Vagina (tissue), 2 donors: ENCODE measurements at regions not wholly inside any gene's neighbourhood (a gene's known extent, or its start where the extent isn't known, plus 50 kb on each side); places are given as distances from the start of the nearest gene placed in this dataset.

Source experiments
- DNase-seq, 2 donors: peaks; one replicate each; pipeline ENCODE4 v3.0.0-alpha.2; 2017; ENCODE audit errors: extremely low spot score in 2 of 2
- H3K27ac ChIP-seq: fragments of 200-600 bp; sonication (generic); one replicate; pipeline ENCODE4 v1.5.1; 2019
- H3K27me3 ChIP-seq: fragments of 200-600 bp; sonication (generic); one replicate; pipeline ENCODE4 v1.5.1; 2019
- H3K36me3 ChIP-seq, 2 donors: fragments of 200-600 bp; sonication (generic); one replicate each; pipeline ENCODE4 v1.5.1; 2017 to 2019
- H3K4me1 ChIP-seq: fragments of 200-600 bp; sonication (generic); one replicate; pipeline ENCODE4 v1.5.1; 2019
- H3K4me3 ChIP-seq, 2 donors: fragments of 200-600 bp; sonication (generic); 1 replicate in 1 of 2; 2 replicates in 1 of 2; pipeline ENCODE4 v1.5.1; 2016 to 2019
- H3K9me3 ChIP-seq: fragments of 200-600 bp; sonication (generic); one replicate; pipeline ENCODE4 v1.5.1; 2019
- POLR2A ChIP-seq, 2 donors: fragments of 450-650 bp; IDR thresholded peaks; one replicate each; pipeline ENCODE4 v1.6.1; 2017; ENCODE audit warnings: antibody characterized with exemption in 2 of 2, mild to moderate bottlenecking in 2 of 2, moderate library complexity in 2 of 2
- POLR2AphosphoS5 ChIP-seq, 2 donors: sonication (generic); formaldehyde crosslinking; IDR thresholded peaks; one replicate each; pipeline ENCODE4 v1.9.0; 2017; ENCODE audit warnings: antibody characterized with exemption in 2 of 2, mild to moderate bottlenecking in 2 of 2, low read depth in 1 of 2; ENCODE audit not compliant: insufficient read depth in 1 of 2
- intact Hi-C: fragments of 100-400 bp; cut with DNase I; formaldehyde crosslinking; loops from one replicate; pipeline ENCODE4 v1.15.1; 2023
- TF ChIP-seq, protein P1 (sequence below), 3 experiments: fragments of 450-650 bp in 2 of 3; fragments of 200-600 bp in 1 of 3; sonication (generic) in 1 of 3; IDR thresholded peaks; one replicate each; pipeline ENCODE4 v1.5.1; 2017 to 2019; ENCODE audit warnings: antibody characterized with exemption in 3 of 3, mild to moderate bottlenecking in 2 of 3, moderate library complexity in 2 of 3

DNA sequence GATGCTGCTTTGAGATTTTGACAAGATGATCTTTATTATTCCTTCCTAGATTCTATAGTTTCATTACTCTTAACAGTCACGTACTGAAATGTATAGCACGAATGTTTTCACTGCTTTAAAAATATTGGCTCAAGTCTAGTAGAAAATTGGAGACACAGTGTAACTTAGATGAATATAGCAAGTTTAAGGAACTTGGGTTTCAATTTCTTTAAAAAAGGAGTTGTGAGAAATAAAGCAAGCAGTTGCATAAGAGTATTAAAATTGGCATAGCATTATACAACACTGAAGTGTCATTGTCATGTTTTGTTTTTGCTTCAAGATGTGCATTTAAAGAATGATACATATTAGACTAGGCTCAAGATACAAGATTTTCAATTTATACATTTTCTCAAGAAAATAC is 624.8 kb upstream of the NOVA1 start:
- intact Hi-C loops, result no loop called here
- Histone ChIP-seq H3K9me3 (no peaks in the 10 kb centered on the region), H3K4me3 (no peak overlapping the region), H3K4me1 (no peaks in the 10 kb centered on the region), H3K36me3 (no peaks in the 10 kb centered on the region), H3K27ac (no peak overlapping the region), H3K27me3 (no peaks in the 10 kb centered on the region)
- TF ChIP-seq POLR2AphosphoS5 (IDR thresholded peaks at IDR 0.05; ENCODE audit: insufficient read depth in 1 of 2, low read depth in 1 of 2), result no peak
- TF ChIP-seq, protein P1, sequence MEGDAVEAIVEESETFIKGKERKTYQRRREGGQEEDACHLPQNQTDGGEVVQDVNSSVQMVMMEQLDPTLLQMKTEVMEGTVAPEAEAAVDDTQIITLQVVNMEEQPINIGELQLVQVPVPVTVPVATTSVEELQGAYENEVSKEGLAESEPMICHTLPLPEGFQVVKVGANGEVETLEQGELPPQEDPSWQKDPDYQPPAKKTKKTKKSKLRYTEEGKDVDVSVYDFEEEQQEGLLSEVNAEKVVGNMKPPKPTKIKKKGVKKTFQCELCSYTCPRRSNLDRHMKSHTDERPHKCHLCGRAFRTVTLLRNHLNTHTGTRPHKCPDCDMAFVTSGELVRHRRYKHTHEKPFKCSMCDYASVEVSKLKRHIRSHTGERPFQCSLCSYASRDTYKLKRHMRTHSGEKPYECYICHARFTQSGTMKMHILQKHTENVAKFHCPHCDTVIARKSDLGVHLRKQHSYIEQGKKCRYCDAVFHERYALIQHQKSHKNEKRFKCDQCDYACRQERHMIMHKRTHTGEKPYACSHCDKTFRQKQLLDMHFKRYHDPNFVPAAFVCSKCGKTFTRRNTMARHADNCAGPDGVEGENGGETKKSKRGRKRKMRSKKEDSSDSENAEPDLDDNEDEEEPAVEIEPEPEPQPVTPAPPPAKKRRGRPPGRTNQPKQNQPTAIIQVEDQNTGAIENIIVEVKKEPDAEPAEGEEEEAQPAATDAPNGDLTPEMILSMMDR (IDR thresholded peaks at IDR 0.05), result no peak
- TF ChIP-seq POLR2A (IDR thresholded peaks at IDR 0.05), result no peak
- no peak for DNase-seq

DNA sequence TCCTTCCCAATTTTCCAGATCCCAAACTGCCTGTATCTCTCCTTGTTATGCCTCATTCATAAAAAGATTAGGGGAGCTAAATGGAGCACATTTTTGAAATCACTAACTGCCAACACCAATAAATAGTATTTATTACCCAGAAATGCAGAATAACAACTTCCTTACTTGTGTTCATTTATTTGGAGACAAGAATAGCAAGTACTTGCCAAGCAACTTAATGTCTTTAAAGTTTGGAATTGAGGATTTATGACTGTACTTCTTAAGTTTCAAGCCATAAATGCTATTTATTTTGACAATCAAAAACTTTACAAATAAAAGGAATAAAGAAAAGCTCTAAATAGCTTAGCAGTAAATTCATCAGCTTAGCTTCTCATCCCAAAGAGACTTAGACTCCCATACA is 626.1 kb upstream of the NOVA1 start:
- H3K27ac ChIP-seq, result no peak overlapping the region
- TF ChIP-seq POLR2AphosphoS5 (IDR thresholded peaks at IDR 0.05; ENCODE audit: insufficient read depth in 1 of 2, low read depth in 1 of 2) (no peak), POLR2A (IDR thresholded peaks at IDR 0.05) (no peak)
- no peak overlapping the region for H3K4me3 ChIP-seq
- H3K36me3 ChIP-seq, result no peaks in the 10 kb centered on the region
- DNase-seq, result no peak
- H3K4me1 ChIP-seq, result no peaks in the 10 kb centered on the region
- intact Hi-C loops, result no loop called here
- no peaks in the 10 kb centered on the region for H3K27me3 ChIP-seq
- H3K9me3 ChIP-seq, result no peaks in the 10 kb centered on the region

DNA sequence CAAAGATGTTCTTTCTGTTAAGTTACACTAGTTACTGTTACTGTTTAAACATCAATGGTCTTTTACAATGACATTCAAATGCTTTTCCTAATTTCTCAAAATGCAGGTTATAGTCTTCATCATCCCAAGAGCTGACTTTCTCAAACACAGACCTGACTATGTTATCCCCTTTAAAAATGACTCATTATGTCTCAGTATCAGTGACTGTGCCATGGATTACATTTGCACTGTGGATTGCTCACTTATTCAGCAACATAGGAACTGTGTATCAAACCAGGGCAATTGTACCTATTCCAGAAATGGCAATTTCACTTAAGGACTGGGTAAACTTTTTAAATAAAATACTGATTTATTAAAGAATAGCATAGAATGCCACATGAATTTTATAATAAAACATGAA is 630.2 kb upstream of the NOVA1 start:
- Histone ChIP-seq H3K4me1 (no peaks in the 10 kb centered on the region), H3K27ac (no peak overlapping the region), H3K4me3 (no peak overlapping the region), H3K9me3 (no peaks in the 10 kb centered on the region), H3K36me3 (no peaks in the 10 kb centered on the region), H3K27me3 (no peaks in the 10 kb centered on the region)
- no peak for DNase-seq
- TF ChIP-seq, protein P1 (IDR thresholded peaks at IDR 0.05), result no peak
- TF ChIP-seq POLR2AphosphoS5 (IDR thresholded peaks at IDR 0.05; ENCODE audit: insufficient read depth in 1 of 2, low read depth in 1 of 2), result no peak
- no peak for TF ChIP-seq POLR2A (IDR thresholded peaks at IDR 0.05)
- intact Hi-C loops, result no loop called here

DNA sequence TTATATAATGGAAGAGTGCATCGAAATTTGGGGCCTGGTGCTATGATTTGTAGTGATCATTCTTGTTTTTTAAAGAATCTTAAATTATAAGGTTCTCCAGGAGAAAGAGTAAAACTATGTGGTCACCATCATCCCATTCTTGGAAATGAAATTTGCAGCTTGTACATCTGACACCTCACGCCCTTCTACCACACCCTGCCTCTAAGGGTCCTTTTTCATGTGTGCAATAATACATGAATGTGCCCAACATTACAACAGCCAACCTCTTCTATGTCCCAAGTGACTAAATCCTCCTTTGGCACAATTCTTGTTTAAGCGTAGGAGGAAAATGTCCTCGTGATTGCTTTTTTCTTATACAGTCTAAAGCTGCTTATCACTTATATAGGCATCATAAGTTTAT is 636.5 kb upstream of the NOVA1 start:
- intact Hi-C loops, result no loop called here
- DNase-seq, result no peak
- TF ChIP-seq POLR2AphosphoS5 (IDR thresholded peaks at IDR 0.05; ENCODE audit: insufficient read depth in 1 of 2, low read depth in 1 of 2), result no peak
- TF ChIP-seq POLR2A (IDR thresholded peaks at IDR 0.05), result no peak
- TF ChIP-seq, protein P1 (IDR thresholded peaks at IDR 0.05), result no peak
- no peak overlapping the region for H3K4me3 ChIP-seq
- H3K9me3 ChIP-seq, result no peaks in the 10 kb centered on the region
- no peaks in the 10 kb centered on the region for H3K27me3 ChIP-seq
- H3K27ac ChIP-seq, result no peak overlapping the region
- no peaks in the 10 kb centered on the region for H3K36me3 ChIP-seq
- no peaks in the 10 kb centered on the region for H3K4me1 ChIP-seq

DNA sequence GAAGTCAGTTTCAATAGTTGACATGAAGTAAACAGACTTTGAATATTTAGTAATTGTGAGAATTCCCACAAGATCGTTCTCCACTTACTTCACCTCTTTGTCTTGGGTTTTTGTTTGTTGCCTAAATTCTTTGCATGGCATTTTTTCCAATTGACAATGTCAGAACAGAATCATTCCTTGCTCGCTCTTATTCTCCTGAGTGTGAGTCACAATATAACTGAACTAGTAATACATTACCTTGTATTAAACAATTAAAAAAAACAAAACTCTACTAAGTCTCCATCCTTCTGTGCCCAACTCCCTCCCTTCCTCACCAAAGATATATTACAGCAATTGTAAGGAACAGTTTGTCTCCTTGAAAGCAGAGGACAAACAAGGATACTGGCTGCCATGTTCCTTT is 638.8 kb upstream of the NOVA1 start:
- intact Hi-C loops, result no loop called here

More for the DNA sequence above, 638.8 kb upstream of the NOVA1 start:
- Histone ChIP-seq H3K27me3 (no peaks in the 10 kb centered on the region), H3K4me3 (no peak overlapping the region), H3K9me3 (no peaks in the 10 kb centered on the region), H3K27ac (no peak overlapping the region), H3K4me1 (no peaks in the 10 kb centered on the region), H3K36me3 (no peaks in the 10 kb centered on the region)
- no peak for DNase-seq
- TF ChIP-seq, protein P1 (IDR thresholded peaks at IDR 0.05), result no peak
- TF ChIP-seq POLR2A (IDR thresholded peaks at IDR 0.05) (no peak), POLR2AphosphoS5 (IDR thresholded peaks at IDR 0.05; ENCODE audit: insufficient read depth in 1 of 2, low read depth in 1 of 2) (no peak)
